SJSA1 (cell line): ENCODE measurements at regions not wholly inside any gene's neighbourhood (a gene's known extent, or its start where the extent isn't known, plus 50 kb on each side); places are given as distances from the start of the nearest gene placed in this dataset.
A peak's percentile ranks its signal among the peaks of the same experiment; 100 is the strongest.

Experiments used
- DNase-seq, 2 experiments: peaks; one replicate each; pipeline ENCODE4 v3.0.0-alpha.2; 2015 to 2020; ENCODE audit warnings: low spot score in 2 of 2, low read depth in 1 of 2
- H3K27ac ChIP-seq: fragments of 250-450 bp; sonication (Bioruptor Pico); 2 replicates; pipeline ENCODE4 v1.5.1; 2020; ENCODE audit warnings: mild to moderate bottlenecking, moderate library complexity
- H3K27me3 ChIP-seq: fragments of 250-450 bp; sonication (Bioruptor Pico); replicated peaks from 2 replicates; pipeline ENCODE4 v1.5.1; 2020; ENCODE audit warnings: mild to moderate bottlenecking, moderate library complexity
- H3K36me3 ChIP-seq: fragments of 250-450 bp; sonication (Bioruptor Pico); 2 replicates; pipeline ENCODE4 v1.5.1; 2020; ENCODE audit warnings: mild to moderate bottlenecking
- H3K4me1 ChIP-seq: fragments of 250-450 bp; sonication (Bioruptor Pico); replicated peaks from 2 replicates; pipeline ENCODE4 v1.6.1; 2021; ENCODE audit warnings: mild to moderate bottlenecking
- H3K4me3 ChIP-seq: fragments of 250-450 bp; sonication (Bioruptor Pico); 2 replicates; pipeline ENCODE4 v1.5.1; 2020; ENCODE audit warnings: mild to moderate bottlenecking
- H3K9me3 ChIP-seq: fragments of 250-450 bp; sonication (Bioruptor Pico); replicated peaks from 2 replicates; pipeline ENCODE4 v1.5.1; 2020; ENCODE audit warnings: mild to moderate bottlenecking

GRCh38 chr17:6209829-6210228, 139.7 kb downstream of the WSCD1 start:
- Histone ChIP-seq H3K27me3 (peaks cover 20% of the 10 kb centered on the region), H3K27ac (no peak overlapping the region), H3K9me3 (no peaks in the 10 kb centered on the region; the same call in 1 of the 2 replicates), H3K4me1 (no peaks in the 10 kb centered on the region), H3K4me3 (no peak overlapping the region), H3K36me3 (no peaks in the 10 kb centered on the region)
- no peak for DNase-seq

GRCh38 chr17:6208608-6209180, 138.5 kb downstream of the WSCD1 start:
- Histone ChIP-seq H3K27me3 (peaks cover 26% of the 10 kb centered on the region), H3K9me3 (no peaks in the 10 kb centered on the region; the same call in 1 of the 2 replicates), H3K4me3 (no peak overlapping the region), H3K4me1 (no peaks in the 10 kb centered on the region), H3K36me3 (no peaks in the 10 kb centered on the region), H3K27ac (no peak overlapping the region)
- DNase-seq: no peak

- Histone ChIP-seq H3K4me3 (no peak overlapping the region), H3K27me3 (peaks cover 10% of the 10 kb centered on the region; the same call in 1 of the 2 replicates), H3K4me1 (no peaks in the 10 kb centered on the region), H3K27ac (no peak overlapping the region), H3K36me3 (no peaks in the 10 kb centered on the region), H3K9me3 (no peaks in the 10 kb centered on the region; the same call in 1 of the 2 replicates)
- no peak for DNase-seq
Observed at GRCh38 chr17:6205525-6205924, 135.3 kb downstream of the WSCD1 start.

- Histone ChIP-seq H3K4me3 (no peak overlapping the region), H3K36me3 (no peaks in the 10 kb centered on the region), H3K27me3 (peaks cover 10% of the 10 kb centered on the region; the same call in 1 of the 2 replicates), H3K4me1 (no peaks in the 10 kb centered on the region), H3K27ac (no peak overlapping the region), H3K9me3 (no peaks in the 10 kb centered on the region; the same call in 1 of the 2 replicates)
- DNase-seq: no peak
Observed at GRCh38 chr17:6205033-6205432, 134.9 kb downstream of the WSCD1 start.

GRCh38 chr17:6204203-6204722, 134.1 kb downstream of the WSCD1 start:
- DNase-seq: no peak
- no peaks in the 10 kb centered on the region for H3K4me1 ChIP-seq
- H3K9me3 ChIP-seq: no peaks in the 10 kb centered on the region; the same call in 1 of the 2 replicates
- H3K36me3 ChIP-seq: no peaks in the 10 kb centered on the region
- peaks cover 10% of the 10 kb centered on the region; the same call in 1 of the 2 replicates for H3K27me3 ChIP-seq
- no peak overlapping the region for H3K4me3 ChIP-seq
- H3K27ac ChIP-seq: no peak overlapping the region

- no peak overlapping the region for H3K27ac ChIP-seq
Observed at GRCh38 chr17:6196355-6196754, 126.2 kb downstream of the WSCD1 start.

GRCh38 chr17:6195123-6195522, 124.9 kb downstream of the WSCD1 start:
- no peaks in the 10 kb centered on the region for H3K36me3 ChIP-seq
- H3K9me3 ChIP-seq: no peaks in the 10 kb centered on the region
- no peaks in the 10 kb centered on the region; the same call in 1 of the 2 replicates for H3K27me3 ChIP-seq
- H3K27ac ChIP-seq: no peak overlapping the region
- no peaks in the 10 kb centered on the region for H3K4me1 ChIP-seq
- no peak for DNase-seq
- H3K4me3 ChIP-seq: no peak overlapping the region

More at GRCh38 chr17:6196355-6196754, 126.2 kb downstream of the WSCD1 start:
- Histone ChIP-seq H3K9me3 (no peaks in the 10 kb centered on the region), H3K27me3 (no peaks in the 10 kb centered on the region; the same call in 1 of the 2 replicates), H3K36me3 (no peaks in the 10 kb centered on the region), H3K4me3 (no peak overlapping the region), H3K4me1 (no peaks in the 10 kb centered on the region)
- no peak for DNase-seq

GRCh38 chr17:6191405-6192324, 121.5 kb downstream of the WSCD1 start:
- H3K4me1 ChIP-seq: no peaks in the 10 kb centered on the region
- no peak overlapping the region for H3K27ac ChIP-seq
- DNase-seq: no peak
- H3K9me3 ChIP-seq: no peaks in the 10 kb centered on the region
- no peaks in the 10 kb centered on the region for H3K36me3 ChIP-seq
- H3K4me3 ChIP-seq: no peak overlapping the region
- no peaks in the 10 kb centered on the region for H3K27me3 ChIP-seq

GRCh38 chr17:6187836-6188235, 117.7 kb downstream of the WSCD1 start:
- Histone ChIP-seq H3K27ac (no peak overlapping the region), H3K27me3 (no peaks in the 10 kb centered on the region), H3K36me3 (no peaks in the 10 kb centered on the region), H3K4me1 (no peaks in the 10 kb centered on the region), H3K4me3 (no peak overlapping the region), H3K9me3 (no peaks in the 10 kb centered on the region)
- DNase-seq: peak in 1 of 2 experiments; percentile 25

- DNase-seq: no peak
- no peak overlapping the region for H3K4me3 ChIP-seq
- no peak overlapping the region for H3K27ac ChIP-seq
- 0 out of 2 replicates have a peak, but pooled peaks cover 4% of the 10 kb centered on the region for H3K27me3 ChIP-seq
- H3K4me1 ChIP-seq: no peaks in the 10 kb centered on the region
- no peaks in the 10 kb centered on the region for H3K36me3 ChIP-seq
- H3K9me3 ChIP-seq: no peaks in the 10 kb centered on the region
Observed at GRCh38 chr17:6186998-6187397, 116.8 kb downstream of the WSCD1 start.

GRCh38 chr17:6184508-6184907, 114.3 kb downstream of the WSCD1 start:
- no peak overlapping the region for H3K27ac ChIP-seq
- no peaks in the 10 kb centered on the region for H3K9me3 ChIP-seq
- DNase-seq: no peak
- 0 out of 2 replicates have a peak, but pooled peaks cover 4% of the 10 kb centered on the region for H3K27me3 ChIP-seq
- no peaks in the 10 kb centered on the region for H3K36me3 ChIP-seq
- no peaks in the 10 kb centered on the region for H3K4me1 ChIP-seq
- no peak overlapping the region for H3K4me3 ChIP-seq

GRCh38 chr17:6179017-6179416, 108.8 kb downstream of the WSCD1 start:
- Histone ChIP-seq H3K36me3 (no peaks in the 10 kb centered on the region), H3K27ac (no peak overlapping the region), H3K4me3 (no peak overlapping the region), H3K27me3 (0 out of 2 replicates have a peak, but pooled peaks cover 4% of the 10 kb centered on the region), H3K4me1 (no peaks in the 10 kb centered on the region), H3K9me3 (no peaks in the 10 kb centered on the region)
- no peak for DNase-seq

- no peaks in the 10 kb centered on the region for H3K36me3 ChIP-seq
- no peak for DNase-seq
Observed at GRCh38 chr17:6177941-6178694, 107.9 kb downstream of the WSCD1 start.

More at GRCh38 chr17:6177941-6178694, 107.9 kb downstream of the WSCD1 start:
- no peak overlapping the region for H3K27ac ChIP-seq
- H3K4me3 ChIP-seq: no peak overlapping the region
- H3K9me3 ChIP-seq: no peaks in the 10 kb centered on the region
- H3K27me3 ChIP-seq: 0 out of 2 replicates have a peak, but pooled peaks cover 4% of the 10 kb centered on the region
- no peaks in the 10 kb centered on the region for H3K4me1 ChIP-seq
